AG09309 (cell line): ENCODE measurements at regions not wholly inside any gene's neighbourhood (a gene's known extent, or its start where the extent isn't known, plus 50 kb on each side); places are given as distances from the start of the nearest gene placed in this dataset.
"Not testable (repeated sequence)": the region's sequence is repeated elsewhere in the genome, so short reads cannot be mapped to it uniquely, and the experiment has no call there.

Source experiments
- DNase-seq: peaks from one replicate; pipeline ENCODE4 v3.0.0-alpha.2; 2010; ENCODE audit warnings: low read depth
- H3K4me3 ChIP-seq: 2 replicates; pipeline ENCODE4 v1.5.1; 2011; ENCODE audit warnings: mild to moderate bottlenecking, low read depth, low read length, moderate library complexity; ENCODE audit not compliant: control insufficient read depth
- TF ChIP-seq, protein P1 (sequence below): IDR thresholded peaks from 2 replicates; pipeline ENCODE4 v1.5.1; 2011; ENCODE audit warnings: mild to moderate bottlenecking, low read depth, low read length, inconsistent platforms; ENCODE audit not compliant: insufficient read depth, control insufficient read depth; ENCODE audit errors: missing control alignments

DNA sequence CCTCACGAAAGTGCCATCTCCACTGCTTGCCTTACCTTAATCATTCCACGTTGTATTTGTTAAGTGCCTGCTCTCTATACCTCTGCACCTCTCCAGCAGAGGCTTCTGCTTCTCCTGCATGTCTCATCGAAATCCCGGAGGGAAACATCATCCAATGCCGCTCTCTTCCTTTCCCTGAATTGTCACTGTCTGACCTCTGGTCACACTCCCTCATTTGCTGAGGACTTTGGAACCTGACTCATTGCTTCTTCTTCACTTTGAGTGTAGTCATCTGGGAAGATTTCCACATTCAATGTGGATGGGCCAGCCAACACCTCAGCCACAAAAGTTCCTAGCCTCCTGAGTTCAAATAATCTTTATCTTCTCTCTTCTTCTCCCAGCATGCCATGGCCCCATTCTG is 78.9 kb upstream of the BEND6 start:
- no peak for DNase-seq
- no peak overlapping the region for H3K4me3 ChIP-seq

DNA sequence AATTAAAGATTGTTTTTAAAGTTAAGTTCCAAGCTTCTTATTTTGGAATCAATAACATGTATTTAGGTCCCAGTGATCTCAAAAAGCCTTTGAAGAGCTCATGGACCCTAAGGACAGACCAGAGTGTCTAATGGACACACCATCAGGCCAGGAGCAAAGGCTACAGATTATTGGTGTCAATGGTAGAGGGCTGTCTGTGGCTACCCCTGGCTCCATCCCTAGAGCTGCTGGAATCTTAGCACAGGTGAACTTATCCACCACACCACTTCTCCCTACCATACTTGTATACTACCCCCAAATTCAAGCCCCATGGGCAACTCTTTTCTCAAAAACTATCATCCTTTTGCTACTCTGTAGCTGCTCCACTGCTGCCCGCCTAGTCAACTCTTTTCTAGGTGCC is 79.4 kb upstream of the BEND6 start:
- no peak for DNase-seq
- TF ChIP-seq, protein P1, sequence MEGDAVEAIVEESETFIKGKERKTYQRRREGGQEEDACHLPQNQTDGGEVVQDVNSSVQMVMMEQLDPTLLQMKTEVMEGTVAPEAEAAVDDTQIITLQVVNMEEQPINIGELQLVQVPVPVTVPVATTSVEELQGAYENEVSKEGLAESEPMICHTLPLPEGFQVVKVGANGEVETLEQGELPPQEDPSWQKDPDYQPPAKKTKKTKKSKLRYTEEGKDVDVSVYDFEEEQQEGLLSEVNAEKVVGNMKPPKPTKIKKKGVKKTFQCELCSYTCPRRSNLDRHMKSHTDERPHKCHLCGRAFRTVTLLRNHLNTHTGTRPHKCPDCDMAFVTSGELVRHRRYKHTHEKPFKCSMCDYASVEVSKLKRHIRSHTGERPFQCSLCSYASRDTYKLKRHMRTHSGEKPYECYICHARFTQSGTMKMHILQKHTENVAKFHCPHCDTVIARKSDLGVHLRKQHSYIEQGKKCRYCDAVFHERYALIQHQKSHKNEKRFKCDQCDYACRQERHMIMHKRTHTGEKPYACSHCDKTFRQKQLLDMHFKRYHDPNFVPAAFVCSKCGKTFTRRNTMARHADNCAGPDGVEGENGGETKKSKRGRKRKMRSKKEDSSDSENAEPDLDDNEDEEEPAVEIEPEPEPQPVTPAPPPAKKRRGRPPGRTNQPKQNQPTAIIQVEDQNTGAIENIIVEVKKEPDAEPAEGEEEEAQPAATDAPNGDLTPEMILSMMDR: no peak
- no peak overlapping the region for H3K4me3 ChIP-seq

More for the DNA sequence above, 78.9 kb upstream of the BEND6 start:
- TF ChIP-seq, protein P1: no peak

DNA sequence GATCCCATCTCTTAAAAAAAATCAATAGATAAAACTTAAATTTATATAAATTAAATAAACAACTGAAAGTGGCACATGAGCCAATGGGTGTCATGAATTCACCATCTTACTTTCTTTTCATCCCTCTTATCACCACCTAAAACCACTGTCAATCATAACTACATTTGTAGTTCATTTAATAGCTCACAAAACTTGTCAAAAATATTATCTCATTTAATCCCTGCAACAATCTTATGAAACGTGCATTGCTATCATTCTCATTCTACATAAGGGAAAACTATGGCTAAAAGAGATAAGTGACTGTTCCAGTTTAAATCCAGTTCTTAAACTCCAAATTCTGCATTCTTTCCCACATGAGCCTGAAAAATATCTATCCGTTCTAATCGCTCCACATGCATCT is 80.6 kb upstream of the BEND6 start:
- DNase-seq: no peak
- TF ChIP-seq, protein P1: no peak
- H3K4me3 ChIP-seq: no peak overlapping the region

DNA sequence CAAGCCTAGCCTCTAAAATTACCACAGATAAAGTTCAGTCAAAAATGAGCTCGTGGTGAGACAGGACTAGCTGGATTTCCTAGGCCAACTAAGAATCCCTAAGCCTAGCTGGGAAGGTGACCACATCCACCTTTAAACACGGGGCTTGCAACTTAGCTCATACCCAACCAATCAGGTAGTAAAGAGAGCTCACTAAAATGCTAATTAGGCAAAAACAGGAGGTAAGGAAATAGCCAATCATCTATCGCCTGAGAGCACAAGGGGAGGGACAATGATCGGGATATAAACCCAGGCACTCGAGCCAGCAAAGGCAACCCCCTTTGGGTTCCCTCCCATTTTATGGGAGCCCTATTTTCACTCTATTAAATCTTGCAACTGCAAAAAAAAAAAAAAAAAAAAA is 84.9 kb upstream of the BEND6 start:
- not testable (repeated sequence) for H3K4me3 ChIP-seq, DNase-seq

DNA sequence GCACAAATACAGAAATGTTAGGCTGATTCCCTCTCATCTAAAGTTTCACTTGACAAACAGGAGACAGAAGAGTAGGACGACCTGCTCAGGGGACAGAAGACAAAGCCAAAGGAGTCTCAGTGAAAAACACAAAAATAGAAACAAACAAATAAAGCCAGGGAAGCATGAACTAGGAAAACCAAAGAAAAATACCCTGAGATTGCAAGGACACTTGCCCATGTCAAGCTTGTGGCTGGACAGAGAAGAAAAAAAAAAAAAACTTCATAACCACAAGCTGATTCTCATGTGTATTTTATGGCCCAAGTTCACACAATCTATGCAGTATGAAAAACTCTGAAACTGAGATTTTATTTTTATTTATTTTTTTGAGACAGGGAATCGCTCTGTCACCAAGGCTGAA is 85.6 kb upstream of the BEND6 start:
- DNase-seq: no peak
- H3K4me3 ChIP-seq: no peak overlapping the region
- TF ChIP-seq, protein P1: no peak

DNA sequence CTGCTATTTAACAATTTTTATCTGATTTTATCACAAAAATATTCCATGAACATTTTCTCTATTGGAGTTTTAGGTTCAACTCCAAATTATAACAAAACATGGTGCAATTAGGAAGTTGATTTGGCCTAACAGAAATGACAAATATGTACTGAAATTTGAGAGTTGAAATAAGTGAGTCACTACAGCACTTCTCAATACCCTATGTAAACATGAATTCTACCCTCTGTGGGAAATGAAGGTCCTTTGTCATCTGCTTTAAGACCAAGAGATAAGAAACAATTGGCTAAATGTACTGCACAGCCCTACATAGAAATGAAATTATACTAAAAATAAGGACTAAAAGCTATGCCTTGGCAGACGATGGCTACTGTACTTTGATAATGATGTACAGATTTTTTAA is 86.2 kb upstream of the BEND6 start:
- no peak overlapping the region for H3K4me3 ChIP-seq
- DNase-seq: no peak
- TF ChIP-seq, protein P1: no peak

DNA sequence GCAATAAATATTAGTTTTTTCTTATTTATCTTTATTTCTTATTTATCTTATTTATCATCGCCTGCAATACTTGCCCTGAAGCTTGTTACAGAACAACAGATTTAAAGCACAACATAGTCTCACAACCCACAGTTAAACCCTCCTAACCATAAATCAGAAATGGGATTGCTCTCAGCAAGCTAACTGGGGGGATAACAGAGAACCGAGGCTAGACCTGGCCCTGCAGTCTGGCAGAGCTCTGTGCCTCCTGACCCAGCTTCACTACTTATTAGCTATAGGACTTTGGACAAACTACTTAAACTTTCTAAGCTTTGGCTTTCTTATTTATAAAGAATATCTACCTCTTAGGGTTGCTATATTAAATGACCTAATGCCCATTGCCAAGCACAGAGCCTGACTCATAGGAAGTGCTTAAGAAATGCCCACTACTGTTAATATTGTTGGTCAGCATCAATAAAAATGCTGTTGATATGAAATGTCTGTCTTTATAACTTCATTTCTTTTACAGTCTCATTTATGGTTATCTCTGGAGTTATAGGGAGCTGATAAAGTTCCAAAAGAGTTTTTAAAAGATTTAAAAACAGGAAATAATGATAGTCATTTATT is 87.9 kb upstream of the BEND6 start:
- no peak overlapping the region for H3K4me3 ChIP-seq
- TF ChIP-seq, protein P1: no peak
- no peak for DNase-seq
